GM18867 (cell line): ENCODE measurements at regions not wholly inside any gene's neighbourhood (a gene's known extent, or its start where the extent isn't known, plus 50 kb on each side); places are given as distances from the start of the nearest gene placed in this dataset.

ENCODE experiments used
- ATAC-seq: cut with Tn5 transposase; IDR thresholded peaks from one replicate; pipeline ENCODE4 v1.9.1; 2021; ENCODE audit warnings: mild to moderate bottlenecking, moderate library complexity; ENCODE audit not compliant: unreplicated experiment

DNA sequence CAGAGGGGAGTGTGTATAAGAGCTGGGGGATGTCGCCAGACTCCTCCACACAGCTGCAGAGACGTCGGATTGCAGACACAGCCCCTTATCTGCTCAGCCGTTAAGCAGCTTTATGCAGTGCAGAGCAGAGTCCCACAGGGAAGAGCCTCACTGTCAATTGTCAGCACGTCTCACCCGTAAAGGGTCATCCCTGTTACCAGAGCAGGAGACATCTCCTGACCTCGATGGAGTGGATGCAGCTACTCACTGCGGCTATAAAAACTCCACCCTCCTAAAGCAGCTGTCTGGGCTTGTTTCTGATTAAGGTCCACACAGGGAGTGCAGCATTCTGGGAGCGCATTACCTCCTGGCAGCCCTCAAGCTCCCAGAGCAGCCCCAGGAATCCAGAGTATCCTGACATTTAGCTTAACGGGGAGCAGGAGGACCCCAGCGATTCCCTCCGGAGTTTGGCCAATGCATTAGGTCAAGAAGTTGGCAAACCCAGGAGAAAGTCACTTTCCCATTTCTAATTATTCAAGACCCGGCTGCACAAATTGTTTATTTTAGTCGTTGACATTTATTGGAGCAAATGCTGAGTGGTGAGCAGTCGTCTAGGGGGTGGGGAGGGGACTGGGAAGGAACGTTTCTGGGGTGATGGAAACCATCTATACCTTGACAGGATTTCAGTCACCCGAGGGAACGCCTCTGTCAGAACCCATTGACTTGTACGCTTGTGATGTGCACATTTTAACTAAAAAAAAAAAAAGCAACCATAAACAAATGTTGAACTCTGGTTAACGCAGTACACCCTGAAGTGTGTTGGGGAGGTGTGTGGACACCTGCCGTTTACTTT, 100.0 kb upstream of the ZNF469 start:
- ATAC-seq, result no peak

DNA sequence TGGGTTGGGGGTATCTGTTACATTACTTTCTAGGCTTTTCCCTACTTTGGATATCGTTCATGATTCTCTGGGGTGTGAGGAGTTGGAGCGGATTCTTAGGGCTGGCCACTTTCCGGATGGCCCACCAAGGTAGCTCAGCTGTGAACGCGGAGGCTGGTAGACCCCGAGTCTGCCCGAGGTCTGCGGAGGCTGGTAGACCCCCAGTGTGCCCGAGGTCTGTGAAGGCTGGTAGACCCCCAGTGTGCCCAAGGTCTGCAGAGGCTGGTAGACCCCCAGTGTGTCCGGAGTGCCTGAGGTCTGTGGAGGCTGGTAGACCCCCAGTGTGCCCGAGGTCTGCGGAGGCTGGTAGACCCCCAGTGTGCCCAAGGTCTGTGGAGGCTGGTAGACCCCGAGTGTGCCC, 99.2 kb upstream of the ZNF469 start:
- ATAC-seq, result no peak

DNA sequence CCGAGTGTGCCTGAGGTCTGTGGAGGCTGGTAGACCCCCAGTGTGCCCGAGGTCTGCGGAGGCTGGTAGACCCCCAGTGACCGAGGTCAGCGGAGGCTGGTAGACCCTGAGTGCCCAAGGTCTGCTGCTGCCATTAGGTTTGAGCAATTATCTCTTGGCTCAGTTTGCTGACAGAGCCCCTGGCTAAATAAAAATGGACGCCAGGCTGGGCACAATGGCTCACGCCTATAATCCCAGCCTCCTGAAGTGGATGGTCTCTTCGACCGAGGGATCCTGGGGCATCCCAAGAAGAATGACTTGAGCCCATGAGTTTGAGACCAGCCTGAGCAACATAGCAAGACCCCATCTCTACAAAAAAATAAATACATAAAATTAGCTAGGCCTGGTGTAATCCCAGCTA, 98.7 kb upstream of the ZNF469 start:
- no peak for ATAC-seq

DNA sequence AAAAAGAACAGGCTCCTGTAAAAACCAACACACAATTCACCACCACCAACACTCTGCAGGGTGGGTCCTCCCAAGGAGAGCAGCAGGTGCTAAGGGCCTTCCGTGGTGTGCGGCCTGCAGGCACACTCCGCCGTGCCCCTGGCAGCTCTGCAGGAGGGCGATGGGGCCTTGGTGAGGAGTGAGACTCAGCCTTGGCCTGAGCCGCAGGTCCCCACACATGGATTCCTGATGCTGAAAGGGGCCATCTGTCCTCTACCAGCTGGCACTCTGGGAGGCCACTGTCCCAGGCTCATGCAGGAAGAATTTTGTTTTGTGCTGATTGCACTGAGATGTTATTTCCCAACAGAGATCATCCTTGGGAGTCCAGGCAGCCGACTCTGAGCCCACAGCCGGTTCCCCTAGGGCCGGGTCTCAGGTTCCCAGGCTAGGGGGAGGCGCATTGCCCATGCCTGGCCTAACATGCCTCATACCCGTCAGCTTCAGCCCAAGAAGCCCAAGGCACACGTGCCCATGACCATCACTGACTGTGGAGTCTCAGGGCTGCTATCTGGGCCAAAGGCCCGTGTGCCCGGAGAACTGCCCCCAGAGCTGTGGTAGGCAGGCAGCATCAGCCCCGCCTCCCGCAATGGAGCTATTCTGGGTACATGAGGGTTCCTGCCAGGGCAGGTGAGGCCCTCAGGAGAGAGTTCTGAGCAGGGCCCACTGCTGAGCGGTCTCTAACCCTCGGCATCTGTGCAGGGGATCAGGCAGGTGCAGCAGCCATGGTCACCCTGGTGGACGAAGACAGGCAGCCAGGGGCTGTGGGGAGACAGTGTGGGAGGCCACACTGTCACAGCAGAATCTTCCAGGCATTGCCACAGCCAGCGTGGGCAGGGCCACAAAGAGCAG, 97.9 kb upstream of the ZNF469 start:
- no peak for ATAC-seq

DNA sequence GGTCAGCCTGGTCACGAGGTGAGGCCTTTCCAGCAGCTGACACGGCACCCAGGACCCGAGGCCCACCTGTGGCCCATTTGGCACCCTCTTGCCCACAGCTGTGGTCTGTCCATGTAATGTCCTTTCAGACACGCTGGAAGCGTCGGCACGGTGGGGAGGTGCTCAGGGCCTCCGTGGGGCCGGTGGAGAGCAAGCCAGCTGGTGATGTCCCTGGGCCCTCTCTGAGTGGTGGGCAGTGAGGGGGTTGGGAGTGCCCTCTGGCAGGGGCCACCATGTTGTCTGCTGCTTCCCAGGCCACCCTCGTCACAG, 97.3 kb upstream of the ZNF469 start:
- ATAC-seq, result no peak

DNA sequence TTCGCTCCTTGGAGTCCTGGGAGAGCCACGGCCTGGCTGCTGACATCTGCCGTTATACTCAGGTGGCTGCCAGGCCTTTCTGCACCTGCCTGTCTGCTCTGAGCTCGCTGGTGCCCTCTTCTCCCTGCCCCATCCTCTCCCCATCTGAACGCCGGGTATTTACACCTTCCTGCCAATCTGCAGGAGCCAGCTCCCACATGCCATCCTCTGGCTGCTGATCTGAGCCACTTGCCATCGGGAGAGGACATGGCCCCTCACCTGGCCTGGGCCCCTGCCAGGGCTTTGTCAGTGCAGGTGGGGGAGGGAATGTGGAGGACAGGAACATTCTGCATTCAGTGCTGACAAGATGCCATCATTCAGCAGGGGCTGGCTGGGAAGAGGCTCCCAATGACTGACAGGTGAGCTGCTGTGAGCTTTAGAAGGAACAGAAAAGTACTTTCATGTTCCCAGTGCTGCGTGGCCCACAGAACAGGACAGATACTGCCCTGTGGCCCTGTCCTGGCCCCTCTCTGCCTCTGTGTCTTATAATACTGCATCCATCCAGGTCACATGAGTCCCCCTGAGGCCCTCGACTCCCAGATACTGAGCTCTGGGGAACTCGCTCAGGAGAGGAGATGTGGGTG, 96.3 kb upstream of the ZNF469 start:
- ATAC-seq, result no peak

DNA sequence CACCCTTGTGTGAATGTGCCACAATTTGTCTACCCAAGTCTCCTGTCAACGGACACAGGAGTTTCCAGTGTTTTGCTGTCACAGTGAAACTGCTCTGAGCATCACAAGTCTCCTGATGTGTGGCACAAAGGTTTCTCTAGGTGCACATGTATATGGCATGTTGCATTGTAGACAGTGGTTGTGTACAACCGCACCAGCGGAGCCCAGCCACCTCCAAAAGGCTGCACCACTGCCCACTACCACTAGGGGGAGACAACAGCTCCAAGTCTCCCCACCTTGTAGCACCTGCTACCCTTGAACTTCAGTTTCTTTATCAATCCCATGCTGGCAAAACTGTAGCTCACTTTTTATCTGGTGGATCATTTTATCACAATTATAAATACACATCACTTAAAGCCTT, 95.5 kb upstream of the ZNF469 start:
- no peak for ATAC-seq

DNA sequence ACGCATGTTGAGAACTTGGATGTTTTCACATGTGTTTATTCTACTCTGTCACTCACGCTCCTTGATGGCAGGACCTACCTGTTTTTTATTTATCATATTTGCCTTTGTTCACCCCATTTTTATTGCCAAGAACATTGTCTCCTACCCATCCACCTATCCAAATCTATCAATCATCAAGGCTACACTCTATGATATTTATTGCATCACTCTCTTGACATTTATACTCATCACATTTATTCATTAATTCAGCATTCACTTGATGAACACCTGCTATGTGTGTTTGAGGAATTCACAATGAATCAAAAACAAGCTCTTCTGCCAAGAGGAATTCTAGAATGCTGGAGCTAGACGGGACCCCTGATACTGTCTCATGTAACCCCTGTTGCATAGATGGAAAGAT, 94.5 kb upstream of the ZNF469 start:
- ATAC-seq, result no peak

DNA sequence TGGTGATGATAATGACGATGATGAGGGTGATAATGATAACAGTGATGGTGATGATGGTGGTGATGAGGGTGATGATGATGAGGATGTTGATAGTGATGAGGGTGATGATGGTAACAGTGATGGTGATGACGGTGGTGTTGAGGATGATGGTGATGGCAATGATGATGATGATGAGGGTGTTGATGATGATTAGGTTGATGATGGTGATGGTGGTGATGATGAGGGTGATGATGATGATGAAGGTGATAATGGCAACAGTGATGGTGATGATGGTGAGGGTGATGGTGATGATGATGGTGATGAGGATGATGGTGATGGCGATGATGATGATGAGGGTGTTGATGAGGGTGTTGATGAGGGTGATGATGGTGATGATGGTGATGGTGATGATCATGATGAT, 93.8 kb upstream of the ZNF469 start:
- ATAC-seq, result no peak

DNA sequence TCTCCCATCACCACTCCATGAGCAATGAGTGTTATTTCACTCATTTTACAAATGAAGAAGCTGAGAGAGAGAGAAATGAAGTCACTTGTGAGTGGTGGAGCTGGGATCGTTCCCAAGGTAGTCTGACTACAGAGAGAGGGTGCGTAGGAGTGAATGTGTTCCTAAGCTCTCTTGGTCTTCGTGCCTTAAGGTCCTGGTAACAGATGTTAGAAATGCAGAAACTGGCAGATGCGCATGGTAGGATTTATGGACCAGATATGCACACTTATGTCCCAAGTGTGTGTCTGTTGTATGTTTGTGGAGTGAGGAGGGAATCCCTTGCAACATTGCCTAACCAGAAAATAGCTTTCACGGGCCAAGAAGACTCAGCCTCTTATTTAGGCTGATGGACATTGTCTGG, 93.2 kb upstream of the ZNF469 start:
- no peak for ATAC-seq

DNA sequence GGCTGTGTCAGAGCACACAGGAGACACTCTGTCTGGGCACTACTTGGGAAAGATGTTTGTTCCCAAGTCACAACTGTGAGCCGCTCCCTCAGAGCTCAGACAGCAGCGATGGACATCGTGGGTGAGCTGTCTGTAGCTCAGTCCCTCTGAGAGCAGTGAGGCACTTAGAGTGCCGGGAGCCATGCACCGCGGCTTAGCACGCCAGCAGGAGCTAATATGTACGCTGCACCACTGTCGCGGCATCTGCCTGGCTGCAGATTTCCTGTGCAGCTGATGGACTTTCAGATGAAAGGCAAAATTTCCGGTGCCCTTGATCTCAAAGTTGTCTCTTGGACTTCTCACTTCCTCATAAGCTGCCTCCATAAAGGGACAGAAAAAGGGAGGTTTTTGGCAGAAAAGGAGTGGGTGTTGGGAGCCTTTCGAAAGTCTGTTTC, 92.8 kb upstream of the ZNF469 start:
- ATAC-seq, result no peak

DNA sequence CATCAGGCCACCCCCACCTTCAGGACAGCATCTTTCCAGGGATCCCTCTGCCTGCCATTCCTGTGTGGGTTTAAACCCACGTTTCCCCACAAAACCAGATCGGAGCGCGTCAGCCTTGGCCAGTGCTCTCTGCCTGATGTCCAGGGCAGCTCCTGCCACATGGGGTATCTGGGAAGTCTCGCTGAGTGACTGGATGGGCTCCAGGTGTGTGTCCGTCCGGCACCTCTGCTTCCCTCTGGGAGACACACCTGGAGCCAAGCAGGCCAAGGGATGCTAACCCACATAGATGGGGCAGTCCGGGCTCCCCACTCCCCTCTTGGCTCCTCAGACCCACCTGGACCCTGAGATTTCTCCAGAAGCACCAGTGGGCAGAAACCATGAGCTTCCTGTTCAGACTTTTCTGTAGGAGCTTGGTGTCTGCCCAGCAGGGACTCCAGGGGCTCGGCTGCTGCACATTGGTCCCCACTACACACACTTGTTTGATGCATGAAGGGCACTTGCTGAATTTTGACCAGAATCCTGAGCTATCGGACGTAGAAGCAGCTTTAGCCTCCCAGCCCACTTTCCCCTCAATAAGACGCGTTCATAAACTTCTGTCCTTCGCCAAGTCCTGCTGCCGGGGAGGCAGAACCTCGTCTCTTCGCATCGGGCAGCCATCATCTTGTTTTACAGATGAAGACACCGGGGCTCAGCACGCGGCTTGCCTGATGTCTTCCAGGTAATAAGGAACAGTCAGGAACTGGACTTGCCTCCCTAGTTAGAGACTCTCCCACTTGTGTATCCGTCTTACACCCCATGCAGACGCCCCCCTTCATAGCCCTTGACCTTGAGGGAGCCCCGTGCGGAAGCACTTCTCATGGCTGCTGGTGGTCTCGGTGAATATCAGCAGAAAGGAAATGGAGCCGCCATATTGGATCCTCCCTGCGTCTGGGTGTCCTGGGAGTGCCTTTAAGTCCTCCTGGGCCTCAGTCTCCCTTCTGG, 91.6 kb upstream of the ZNF469 start:
- no peak for ATAC-seq

DNA sequence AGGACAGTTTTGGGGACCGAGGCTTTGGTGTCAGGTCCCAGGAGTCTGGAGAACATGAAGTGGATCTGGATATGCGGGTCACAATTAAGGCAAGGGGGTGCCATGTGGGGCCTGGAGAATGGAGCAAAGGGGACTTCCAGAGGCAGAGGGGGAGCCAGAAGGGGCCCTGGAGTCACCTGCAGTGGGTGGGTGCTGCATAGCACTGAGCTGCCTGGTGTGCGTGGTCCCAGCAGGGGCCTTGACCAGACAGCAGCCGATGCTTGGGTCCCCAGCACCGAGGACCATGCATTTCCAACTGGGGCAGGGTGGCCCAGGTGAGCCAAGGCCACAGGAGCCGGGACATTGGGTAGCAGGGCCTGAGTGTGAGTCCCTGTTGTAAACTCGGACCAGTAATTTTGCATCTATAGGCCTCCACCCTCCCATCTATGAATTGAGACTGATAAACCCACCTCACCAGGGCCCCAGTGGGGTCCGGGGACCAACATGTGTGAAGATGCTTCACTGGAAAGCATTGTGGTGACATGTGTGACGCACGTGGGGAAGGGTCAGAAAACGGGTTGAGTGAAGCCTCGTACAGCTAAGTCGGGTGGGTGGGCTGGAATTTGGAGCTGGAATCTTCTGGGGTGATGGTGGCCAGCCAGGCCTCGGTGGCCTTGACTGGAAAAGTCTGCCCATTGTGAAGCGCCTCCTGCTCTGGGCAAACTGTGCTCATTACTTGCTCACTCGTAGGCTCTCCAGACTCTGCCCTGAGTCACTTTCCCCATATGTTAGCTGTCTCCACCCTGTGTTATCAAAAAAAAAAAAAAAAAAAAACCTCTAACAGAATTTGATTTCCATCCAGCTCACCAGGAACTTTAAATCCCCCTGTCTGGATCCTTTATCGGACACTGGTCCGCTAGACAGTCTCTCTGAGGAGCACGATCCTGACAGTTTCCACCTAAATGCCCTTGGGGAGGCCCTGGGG, 90.5 kb upstream of the ZNF469 start:
- no peak for ATAC-seq

DNA sequence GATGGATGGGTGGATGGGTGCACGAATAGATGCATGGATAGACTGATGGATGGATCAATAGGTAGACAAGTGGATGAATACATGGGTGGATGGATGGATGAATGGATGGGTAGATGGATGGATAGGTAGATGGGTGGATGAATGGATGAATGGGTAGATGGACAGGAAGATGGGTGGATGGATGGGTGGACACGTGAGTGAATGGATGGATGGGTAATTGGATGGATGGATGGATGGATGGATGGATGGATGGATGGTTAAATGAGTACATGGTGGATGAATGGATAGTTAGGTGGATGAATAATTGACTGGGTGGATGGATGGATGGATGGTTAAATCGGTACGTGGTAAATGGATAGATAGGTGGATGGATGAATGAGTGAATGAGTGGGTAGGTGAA, 89.7 kb upstream of the ZNF469 start:
- ATAC-seq, result no peak

DNA sequence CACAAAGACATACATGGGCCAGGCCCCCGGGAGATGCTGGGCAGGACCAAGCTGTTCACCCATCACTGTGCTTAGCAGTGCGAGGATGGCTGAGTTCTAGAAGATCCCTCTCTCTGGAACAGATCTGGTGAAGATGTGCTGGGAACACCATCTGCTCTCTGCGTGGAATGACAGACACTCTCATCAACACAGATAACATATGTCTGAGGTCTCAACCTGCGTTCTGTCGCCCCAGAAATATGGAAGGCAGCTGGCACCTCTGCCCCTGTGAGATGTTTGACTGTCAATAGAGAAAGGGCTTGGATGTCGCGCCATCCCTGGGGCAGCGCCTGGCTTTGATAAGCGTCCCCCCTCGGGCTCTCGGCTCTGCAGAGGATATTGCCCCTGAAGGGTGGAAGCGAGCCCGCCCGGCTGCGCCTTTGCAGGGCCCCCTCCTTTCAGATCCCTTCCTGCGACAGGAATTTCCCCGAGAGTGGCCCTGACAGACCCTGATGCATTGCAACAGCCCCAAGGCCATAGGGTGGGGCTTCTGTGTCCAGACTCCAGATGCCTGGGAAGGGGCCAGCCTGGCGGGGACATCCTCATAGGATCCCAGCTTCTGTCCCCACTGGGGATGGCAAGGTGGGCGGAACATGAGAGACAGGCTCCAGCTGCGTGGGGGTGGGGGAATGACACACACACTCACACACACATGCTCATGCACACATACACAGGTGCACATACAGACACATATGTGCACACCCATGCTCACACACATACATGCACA, 86.9 kb upstream of the ZNF469 start:
- no peak for ATAC-seq

DNA sequence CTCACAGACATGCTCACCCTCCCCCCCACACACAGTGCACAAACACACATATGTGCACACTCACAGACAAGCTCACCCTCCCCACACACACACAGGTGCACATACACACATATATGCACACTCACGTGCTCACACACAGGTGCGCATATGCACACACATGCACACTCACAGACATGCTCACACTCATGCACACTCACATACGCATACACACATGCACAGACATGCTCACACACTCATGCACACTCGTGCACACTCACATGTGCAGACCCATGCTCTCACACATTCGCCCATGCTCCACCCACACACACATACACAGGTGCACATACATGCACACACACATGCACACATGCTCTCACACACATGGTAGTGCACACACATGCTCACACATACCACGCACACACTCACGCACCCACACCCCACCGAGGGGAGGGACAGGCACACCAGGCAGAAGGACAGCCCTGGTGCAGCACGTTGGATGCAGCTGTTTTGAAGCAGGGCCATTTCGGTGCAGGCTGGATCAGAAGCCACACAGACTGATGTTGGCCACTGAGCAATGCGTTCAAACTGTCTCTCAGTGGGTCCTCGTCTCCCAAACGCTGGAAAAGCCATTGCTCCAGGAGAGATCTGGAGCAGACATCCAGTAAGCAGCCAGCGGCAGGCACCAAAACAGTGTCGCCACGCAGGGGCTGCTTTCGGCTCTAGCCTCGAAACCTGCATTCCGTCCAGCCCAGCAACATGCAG, 86.2 kb upstream of the ZNF469 start:
- ATAC-seq, result no peak

DNA sequence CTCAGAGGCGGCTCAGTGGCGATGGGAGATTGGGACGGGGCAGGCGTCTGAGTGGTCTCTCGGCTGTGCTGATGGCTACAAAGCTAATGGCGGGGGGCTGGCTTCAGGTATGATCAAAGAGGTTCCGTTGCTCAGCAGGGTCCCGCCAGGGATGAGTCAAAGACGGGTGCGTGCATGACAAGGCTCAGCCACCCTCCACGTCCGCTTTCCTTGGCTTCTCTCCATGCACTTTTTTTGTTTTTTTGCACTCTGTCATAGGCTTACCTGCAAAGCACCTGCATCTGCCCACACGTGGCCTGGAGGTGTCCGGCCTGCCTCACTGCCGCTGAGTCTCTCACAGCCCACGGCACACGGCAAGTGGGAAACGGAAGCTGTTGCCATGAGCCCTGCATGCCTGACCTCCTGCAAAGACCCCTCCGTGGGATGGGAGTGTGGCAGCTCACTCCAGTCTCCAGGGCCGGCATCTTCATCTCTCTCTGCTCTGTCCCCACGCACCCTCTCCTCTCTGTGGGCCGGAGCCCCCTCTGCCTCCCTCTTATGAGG, 85.5 kb upstream of the ZNF469 start:
- no peak for ATAC-seq
